ENCODE measurements at regions not wholly inside any gene's neighbourhood (a gene's known extent, or its start where the extent isn't known, plus 50 kb on each side); places are given as distances from the start of the nearest gene placed in this dataset.

- no peak for DNase-seq
Measured at GRCh38 chr16:11478431-11479119, 108.1 kb downstream of the LITAF start.

- DNase-seq = no peak
Measured at GRCh38 chr16:11479916-11480315, 106.8 kb downstream of the LITAF start.

GRCh38 chr16:11480634-11481033, 106.1 kb downstream of the LITAF start:
- DNase-seq = no peak

GRCh38 chr16:11481987-11482386, 104.7 kb downstream of the LITAF start:
- DNase-seq = no peak

- no peak for DNase-seq
Measured at GRCh38 chr16:11482946-11483748, 103.6 kb downstream of the LITAF start.

GRCh38 chr16:11484691-11485258, 101.9 kb downstream of the LITAF start:
- no peak for DNase-seq

GRCh38 chr16:11485676-11486075, 101.0 kb downstream of the LITAF start:
- no peak for DNase-seq

- no peak for DNase-seq
Measured at GRCh38 chr16:11487289-11487688, 99.4 kb downstream of the LITAF start.

GRCh38 chr16:11488304-11488703, 98.4 kb downstream of the LITAF start:
- DNase-seq = no peak

GRCh38 chr16:11491524-11491923, 95.2 kb downstream of the LITAF start:
- DNase-seq = no peak

- no peak for DNase-seq
Measured at GRCh38 chr16:11492808-11493530, 93.8 kb downstream of the LITAF start.

GRCh38 chr16:11493531-11493929, 93.2 kb downstream of the LITAF start:
- DNase-seq = no peak

- no peak for DNase-seq
Measured at GRCh38 chr16:11494029-11494428, 92.7 kb downstream of the LITAF start.

GRCh38 chr16:11494433-11494832, 92.3 kb downstream of the LITAF start:
- DNase-seq = no peak

- no peak for DNase-seq
Measured at GRCh38 chr16:11495066-11495407, 91.7 kb downstream of the LITAF start.

Measured in NCI-H524 treated with DMSO at 0.1 percent for 48 hours (cell line).